NCI-H345 treated with DMSO at 0.1 percent for 48 hours (cell line): ENCODE measurements at regions not wholly inside any gene's neighbourhood (a gene's known extent, or its start where the extent isn't known, plus 50 kb on each side); places are given as distances from the start of the nearest gene placed in this dataset.
"Not testable (repeated sequence)": the region's sequence is repeated elsewhere in the genome, so short reads cannot be mapped to it uniquely, and the experiment has no call there.

Source experiments
- DNase-seq: peaks from one replicate; lab custom pipeline; 2025; ENCODE audit not compliant: unreplicated experiment; lab: John Stamatoyannopoulos, UW

- no peak for DNase-seq
Observed at GRCh38 chr17:77509089-77509488, 368.3 kb downstream of the SEC14L1 start.

DNA sequence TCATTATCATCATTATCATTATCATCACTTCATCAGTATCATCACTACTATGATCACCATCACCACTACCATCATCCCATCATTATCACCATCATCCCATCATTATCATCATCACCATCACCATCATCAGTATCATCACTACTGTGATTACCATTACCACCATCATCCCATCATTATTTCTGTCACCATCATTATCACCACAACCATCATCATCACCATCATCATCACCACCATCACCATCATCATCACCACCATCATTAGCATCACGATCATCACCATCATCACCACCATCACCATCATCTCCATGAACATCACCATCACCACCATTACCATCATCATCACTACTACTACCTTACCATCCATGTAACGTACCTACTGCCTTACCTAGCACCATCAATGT lies 368.8 kb downstream of the SEC14L1 start:
- DNase-seq: no peak

DNA sequence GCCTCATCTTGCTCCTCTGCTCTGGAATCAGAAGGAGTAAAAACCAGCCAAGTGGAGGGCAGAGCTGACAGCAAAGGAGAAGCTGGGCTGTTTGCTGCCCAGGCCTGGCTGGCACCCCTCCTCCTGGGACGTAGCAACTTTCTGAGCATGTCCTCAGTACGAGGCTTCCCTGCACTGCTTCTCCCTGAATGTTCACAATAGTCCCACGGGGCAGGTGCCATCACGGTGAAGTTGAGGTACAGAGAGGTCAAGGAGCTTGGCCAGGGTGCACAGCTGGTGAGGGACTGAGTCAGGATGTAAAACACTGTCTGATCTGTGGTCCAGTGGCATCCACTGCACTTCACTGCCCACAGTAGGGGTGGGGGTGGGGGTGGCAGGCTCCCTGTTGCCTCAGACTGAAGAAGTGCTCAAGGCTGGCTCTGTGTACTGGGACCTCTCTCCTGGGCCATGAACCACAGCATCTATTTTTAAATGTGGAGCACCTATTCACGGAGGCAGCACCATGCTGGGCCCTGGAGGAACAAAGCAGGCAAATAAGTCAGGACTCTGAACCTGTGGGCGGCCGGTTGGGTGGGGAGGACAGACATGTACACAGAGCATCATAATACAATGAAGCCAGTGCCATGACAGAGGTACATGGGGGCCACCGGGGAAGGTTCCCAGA lies 369.5 kb downstream of the SEC14L1 start:
- no peak for DNase-seq

GRCh38 chr17:77511514-77512061 lies 370.8 kb downstream of the SEC14L1 start:
- no peak for DNase-seq

GRCh38 chr17:77512062-77512946 lies 371.5 kb downstream of the SEC14L1 start:
- DNase-seq: no peak

GRCh38 chr17:77513045-77513444 lies 372.3 kb downstream of the SEC14L1 start:
- DNase-seq: no peak

DNA sequence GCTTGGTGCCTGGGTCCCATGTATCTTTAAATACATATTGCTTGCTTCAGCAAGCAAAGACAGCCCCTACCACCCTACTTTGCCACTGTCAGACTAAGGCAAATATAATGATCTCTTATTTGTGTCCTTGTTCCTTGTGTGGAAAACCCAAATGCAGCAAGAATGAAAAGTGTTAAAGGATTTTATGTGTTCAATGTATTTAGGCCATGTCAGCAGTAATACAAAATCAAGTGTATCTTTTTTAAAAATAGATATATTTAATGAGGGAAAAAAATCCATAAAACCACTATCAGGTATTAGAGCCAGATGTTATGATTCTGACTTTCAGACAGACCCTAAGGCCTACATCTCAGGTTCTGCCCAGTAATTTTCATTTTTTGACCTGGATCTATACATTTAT lies 374.5 kb downstream of the SEC14L1 start:
- DNase-seq: no peak

DNA sequence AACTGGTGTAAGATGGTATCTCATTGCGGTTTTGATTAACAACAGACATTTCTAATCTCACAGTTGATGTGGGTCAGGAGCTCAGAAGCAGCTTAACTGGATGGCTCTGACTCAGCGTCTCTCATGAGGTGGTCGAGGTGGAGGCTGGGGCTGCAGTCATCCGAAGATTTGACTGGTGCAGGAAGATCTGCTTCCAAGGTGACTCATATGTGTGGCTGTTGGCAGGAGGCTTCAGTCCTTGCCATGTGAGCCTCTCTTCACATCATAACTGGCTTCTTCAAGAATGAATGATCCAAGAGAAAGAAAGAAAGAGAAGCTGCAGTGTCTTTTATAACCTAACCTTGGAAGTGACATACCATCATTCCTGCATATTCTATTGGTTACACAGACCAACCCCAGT lies 376.1 kb downstream of the SEC14L1 start:
- no peak for DNase-seq

DNA sequence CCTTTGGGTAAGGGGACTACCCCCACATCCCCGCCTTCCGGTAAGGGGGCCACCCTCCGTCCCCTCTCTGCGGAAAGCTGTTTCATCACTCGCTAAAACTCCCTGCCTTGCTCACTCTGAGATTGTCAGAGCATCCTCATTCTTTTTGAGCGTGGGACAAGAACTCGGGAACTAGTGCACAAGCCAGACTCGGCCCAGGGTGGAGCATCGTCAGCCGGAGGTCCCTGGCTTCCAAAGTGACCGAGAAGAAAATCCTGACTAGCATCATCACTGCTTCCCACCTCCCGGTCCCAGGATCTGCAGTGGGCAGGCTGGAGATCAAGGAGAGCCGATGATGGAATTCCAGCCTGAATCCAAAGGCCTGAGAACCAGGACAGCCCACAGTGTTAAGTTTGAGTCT lies 380.3 kb downstream of the SEC14L1 start:
- no peak for DNase-seq

DNA sequence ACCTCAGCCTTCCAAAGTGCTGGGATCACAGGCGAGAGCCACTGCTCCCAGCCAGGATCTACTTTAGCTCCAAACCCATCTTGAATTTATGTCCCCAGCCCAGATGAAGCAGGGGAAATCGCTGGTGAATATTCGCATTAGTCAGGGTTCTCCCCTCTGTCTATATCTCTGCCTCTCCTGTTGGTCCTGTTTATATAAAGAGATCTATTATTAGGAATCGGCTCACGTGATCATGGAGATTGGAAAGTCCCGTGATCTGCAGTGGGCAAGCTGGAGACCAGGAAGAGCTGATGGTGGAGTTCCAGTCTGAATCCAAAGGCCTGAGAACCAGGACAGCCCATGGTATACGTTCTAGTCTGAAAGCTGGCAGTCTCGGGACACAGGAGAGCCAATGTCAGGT lies 382.8 kb downstream of the SEC14L1 start:
- DNase-seq: no peak

DNA sequence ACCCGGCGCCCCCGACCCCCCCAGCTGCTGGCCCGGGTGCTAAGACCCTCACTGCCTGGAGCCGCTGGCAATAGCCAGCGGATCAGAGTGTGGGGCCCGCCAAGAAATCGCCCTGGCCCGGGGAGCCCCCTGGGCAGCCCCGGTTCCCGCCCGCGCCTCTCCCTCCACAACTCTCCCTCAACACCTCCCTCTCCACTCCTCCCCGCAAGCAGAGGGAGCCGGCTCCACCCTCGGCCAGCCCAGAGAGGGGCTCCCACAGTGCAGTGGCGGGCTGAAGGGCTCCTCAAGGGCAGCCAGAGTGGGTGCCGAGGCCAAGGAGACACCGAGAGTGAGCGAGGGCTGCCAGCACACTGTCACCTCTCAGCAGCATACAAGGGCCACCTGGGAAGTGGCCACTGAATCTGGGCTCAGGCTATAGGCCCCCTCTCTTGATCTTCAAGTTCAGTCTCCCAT lies 385.5 kb downstream of the SEC14L1 start:
- DNase-seq: no peak

GRCh38 chr17:77526728-77527350 lies 386.1 kb downstream of the SEC14L1 start:
- no peak for DNase-seq

DNA sequence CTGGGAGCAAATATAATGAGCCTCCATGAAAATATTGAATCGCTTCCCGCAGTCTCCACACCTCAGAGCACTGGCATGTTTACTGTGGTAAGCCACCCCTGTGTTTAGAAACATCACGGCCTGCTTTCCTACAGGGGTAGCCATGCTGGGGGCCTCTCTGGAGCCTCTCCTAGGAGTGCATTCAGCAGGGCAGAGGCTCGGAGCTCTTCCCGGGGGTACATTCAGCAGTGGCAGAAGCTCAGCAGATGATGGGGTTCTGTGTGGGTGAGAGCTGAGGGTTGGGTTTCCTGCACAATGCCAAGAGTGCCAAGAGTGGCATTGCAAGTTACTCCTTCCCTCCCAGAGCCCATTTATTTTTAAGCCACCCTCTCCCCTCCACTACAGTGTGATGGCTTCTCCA lies 386.6 kb downstream of the SEC14L1 start:
- DNase-seq: no peak

GRCh38 chr17:77527836-77528505 lies 387.2 kb downstream of the SEC14L1 start:
- no peak for DNase-seq

DNA sequence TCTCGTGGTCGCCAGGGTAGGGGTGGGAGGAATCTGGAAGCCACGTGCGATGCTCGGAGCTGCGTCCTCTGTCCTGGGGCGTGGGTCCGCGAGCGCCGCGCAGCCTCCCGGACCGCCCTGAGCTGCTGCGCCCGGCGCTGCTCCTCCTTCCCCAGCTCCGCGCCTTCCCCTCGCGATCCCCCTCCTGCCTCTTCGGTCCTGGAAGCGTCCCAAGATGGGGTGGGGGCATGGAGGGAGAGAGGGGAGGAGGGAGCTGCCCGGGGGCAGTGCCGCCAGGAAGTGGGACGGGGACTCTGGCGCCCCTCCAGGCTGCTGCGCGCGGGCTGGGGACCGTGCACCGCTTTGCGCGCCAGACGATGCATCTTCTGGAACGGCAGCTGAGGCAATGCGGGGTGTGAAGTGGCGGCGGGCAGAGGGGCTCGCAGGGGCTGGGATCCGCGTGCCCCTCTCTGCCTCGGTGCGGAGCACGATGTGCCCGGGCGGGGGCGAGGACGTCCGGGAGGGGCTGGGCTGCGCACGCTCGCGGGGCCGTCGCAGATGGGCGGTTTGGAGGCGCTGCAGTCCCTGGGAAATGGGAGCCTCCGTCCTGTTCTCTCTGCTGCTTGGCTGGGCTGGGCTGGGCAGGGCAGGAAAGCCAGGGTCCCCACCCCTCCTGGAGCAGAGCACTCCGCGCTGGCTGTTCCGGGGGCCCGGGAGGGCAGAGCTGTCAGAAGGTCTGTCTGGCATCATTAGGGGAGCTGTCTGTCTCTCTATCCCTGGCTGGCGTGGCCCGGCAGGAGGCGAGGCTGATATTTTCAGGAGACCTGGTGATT lies 388.0 kb downstream of the SEC14L1 start:
- DNase-seq: no peak

- DNase-seq: no peak
Observed at GRCh38 chr17:77529328-77529650, 388.5 kb downstream of the SEC14L1 start.

- DNase-seq: no peak
Observed at GRCh38 chr17:77530591-77530990, 389.8 kb downstream of the SEC14L1 start.

DNA sequence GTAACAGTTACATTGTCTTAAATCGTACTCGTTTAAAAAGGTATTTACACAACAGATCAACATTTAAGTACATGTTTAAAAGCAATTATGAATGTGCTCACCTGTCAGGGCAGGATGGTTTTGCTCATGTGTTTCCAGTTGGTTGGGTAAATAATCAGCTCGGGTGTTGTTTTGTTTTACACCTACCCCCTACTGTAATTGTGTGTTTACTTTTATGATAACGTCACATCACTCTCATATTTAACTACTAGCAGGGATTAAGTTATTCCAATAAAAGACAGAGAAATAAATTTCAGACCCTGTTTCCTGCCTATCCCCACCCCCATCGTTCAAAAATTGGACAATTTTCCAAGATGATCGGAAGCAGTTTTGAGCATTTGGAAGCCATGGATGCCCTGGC lies 390.2 kb downstream of the SEC14L1 start:
- DNase-seq: no peak

- no peak for DNase-seq
Observed at GRCh38 chr17:77531641-77532040, 390.9 kb downstream of the SEC14L1 start.

DNA sequence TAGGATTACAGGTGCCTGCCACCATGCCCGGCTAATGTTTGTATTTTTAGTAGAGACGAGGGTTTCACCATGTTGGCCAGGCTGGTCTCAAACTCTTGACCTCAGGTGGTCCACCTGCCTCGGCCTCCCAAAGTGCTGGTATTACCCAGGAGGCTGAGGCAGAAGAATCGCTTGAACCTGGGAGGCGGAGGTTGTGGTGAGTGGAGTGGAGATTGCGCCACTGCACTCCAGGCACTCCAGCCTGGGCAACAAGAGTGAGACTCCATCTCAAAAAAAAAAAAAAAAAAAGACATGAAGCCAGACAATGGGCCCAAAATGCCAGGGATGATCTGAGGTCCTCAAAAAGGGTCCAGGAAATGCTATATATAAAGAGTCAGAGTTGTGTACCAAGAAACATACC lies 392.9 kb downstream of the SEC14L1 start:
- not testable (repeated sequence) for DNase-seq
